Heart right ventricle (tissue), 16 donors: ENCODE measurements at regions not wholly inside any gene's neighbourhood (a gene's known extent, or its start where the extent isn't known, plus 50 kb on each side); places are given as distances from the start of the nearest gene placed in this dataset.

Source experiments
- ATAC-seq, 8 donors: fragments of 200-7000 bp; cut with Tn5 transposase; one replicate each; pipeline ENCODE4 v1.9.1; 2020; ENCODE audit warnings: mild to moderate bottlenecking in 8 of 8, moderate library complexity in 8 of 8, moderate number of reproducible peaks in 1 of 8
- DNase-seq, 2 donors: peaks; one replicate each; pipeline ENCODE4 v3.0.0-alpha.2; 2020
- H3K27ac ChIP-seq, 10 donors: fragments of 200-600 bp; sonication (generic) in 2 of 10; one replicate each; pipeline versions ENCODE4 v1.5.0 to v1.8.0; 2020 to 2022; ENCODE audit warnings: mild to moderate bottlenecking in 3 of 10
- H3K27me3 ChIP-seq, 7 donors: fragments of 200-600 bp; one replicate each; pipeline ENCODE4 v1.8.0; 2021 to 2022; ENCODE audit warnings: mild to moderate bottlenecking in 2 of 7
- H3K36me3 ChIP-seq, 9 donors: fragments of 200-600 bp; sonication (generic) in 1 of 9; one replicate each; pipeline versions ENCODE4 v1.5.0 to v1.8.0; 2020 to 2022; ENCODE audit warnings: mild to moderate bottlenecking in 2 of 9
- H3K4me1 ChIP-seq, 9 donors: fragments of 200-600 bp; sonication (generic) in 1 of 9; one replicate each; pipeline versions ENCODE4 v1.5.0 to v1.8.0; 2020 to 2022; ENCODE audit warnings: mild to moderate bottlenecking in 4 of 9
- H3K4me3 ChIP-seq, 10 donors: fragments of 200-600 bp; sonication (generic) in 2 of 10; one replicate each; pipeline versions ENCODE4 v1.5.0 to v1.8.0; 2020 to 2022; ENCODE audit warnings: mild to moderate bottlenecking in 7 of 10, moderate library complexity in 2 of 10
- H3K9me3 ChIP-seq, 11 donors: fragments of 200-600 bp in 10 of 11; sonication (generic) in 2 of 11; one replicate each; pipeline versions ENCODE4 v1.5.0 to v1.8.0; 2013 to 2022; ENCODE audit warnings: mild to moderate bottlenecking in 2 of 11, control low read depth in 1 of 11, moderate library complexity in 1 of 11
- CTCF ChIP-seq, 9 donors: fragments of 200-600 bp; sonication (generic) in 2 of 9; IDR thresholded peaks; one replicate each; pipeline versions ENCODE4 v1.5.0 to v1.8.0; 2021 to 2022; ENCODE audit warnings: antibody characterized with exemption in 9 of 9, mild to moderate bottlenecking in 5 of 9, moderate library complexity in 1 of 9
- WGBS, 2 donors: extraction: QIAGEN DNeasy Blood & Tissue Kit; methylation state at CpG; one replicate each; pipeline ENCODE4 v1.1.7; 2013; ENCODE audit warnings: inconsistent platforms in 1 of 2; 5-methylcytosine and 5-hydroxymethylcytosine counted together
- intact Hi-C, 10 donors: fragments of 100-400 bp; cut with DNase I; formaldehyde crosslinking; loops; one replicate each; pipeline versions ENCODE4 v1.11.1 to v1.14.2; 2022
- donor health status: Arrhythmogenic right ventricular cardiomyopathy.
- donor health status: ischemic (EF 13 %, LVEDD 7.1; RV severe dilation, severe dysfunction).
- donor health status: healthy with polysubstance abuse.
- donor health status: DM: no; HTN: yes; CAD: no.
- donor health status: DM: no; HTN: no; CAD: no.
- donor health status: ischemic (EF 25% LVEDD 6.9; RV normal size, moderate dysfunction).
- donor health status: ischemic (EF 25% LVEDD 5.7; RV mildly dilated, moderate dysfunction).
- donor health status: healthy.
- donor health status: DM: yes; HTN: yes; CAD: no.
- donor health status: Ischemic cardiomyopathy.
- donor health status: ischemic (EF 35%, LVEDD 5.7; RV mildly dilated, moderate dysfunction).
- donor health status: nonischemic (EF 11% LVEDD 7.7; RV severe dilation, severe dysfunction).
- donor health status: DM: yes; HTN: yes; CAD: no.
- donor health status: PGD.
- donor health status: ischemic (EF 29% LVEDD 5.4; RV normal size, mild dysfunction).
- donor health status: nonischemic (EF 23%, LVEDD 6.1; RV moderate dilation, normal function).

DNA sequence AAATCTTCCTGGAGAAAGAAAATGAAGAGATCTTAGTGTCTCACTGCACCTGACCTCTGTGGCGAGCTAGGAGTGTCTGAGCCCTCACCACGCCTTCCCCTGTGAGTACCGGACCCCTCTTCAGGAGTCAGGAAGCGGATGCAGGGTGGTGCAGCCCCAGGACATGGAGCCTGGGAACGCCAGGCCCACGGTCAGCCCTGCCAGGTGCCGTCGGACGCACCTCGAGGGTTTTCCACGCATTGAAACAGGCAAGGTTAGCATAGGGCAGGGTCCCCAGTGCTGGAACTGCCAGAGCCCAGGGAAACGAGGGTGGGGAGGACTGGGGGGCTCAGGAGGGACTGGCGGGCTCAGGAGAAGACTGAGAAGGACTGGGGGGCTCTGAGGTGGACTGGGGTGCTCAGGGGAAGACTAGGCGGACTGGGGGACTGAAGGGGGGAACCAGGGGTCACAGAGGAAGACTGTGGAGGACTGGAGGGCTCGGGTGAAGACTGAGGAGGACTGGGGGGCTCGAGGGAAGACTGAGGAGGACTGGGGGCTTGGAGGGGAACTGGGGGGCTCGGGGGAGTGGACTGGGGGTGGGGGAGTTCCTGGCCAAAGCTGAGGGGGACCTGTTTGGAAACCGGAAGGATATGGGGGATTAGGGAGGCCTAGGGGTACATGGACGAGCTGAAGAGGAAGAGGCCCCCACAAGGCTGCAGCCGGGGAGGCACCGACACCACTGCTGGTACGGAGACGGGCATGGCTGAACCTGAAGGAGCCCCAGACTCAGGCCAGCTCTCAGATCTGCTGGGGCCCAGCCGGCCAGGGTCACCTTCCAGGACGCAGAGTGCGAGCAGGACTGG, 65.2 kb upstream of the SNTG2 start:
- no peak for DNase-seq
- peaks cover 0 to 56% (median 47%) of the 10 kb centered on the region in 7 donors for H3K27me3 ChIP-seq
- WGBS, 2 donors: 82 to 85% methylated on average over 26 of the region's 26 CpGs

GRCh38 chr2:883803-884748, 66.6 kb upstream of the SNTG2 start:
- WGBS, 2 donors: 52 to 59% methylated on average over 21 of the region's 21 CpGs
- ATAC-seq: no peak
- intact Hi-C loops: no loop called here

More for the DNA sequence above, 65.2 kb upstream of the SNTG2 start:
- intact Hi-C loops: no loop called here
- Histone ChIP-seq H3K27ac (no peak overlapping the region), H3K4me1 (peaks cover 0 to 10% (median 0%) of the 10 kb centered on the region in 9 donors), H3K36me3 (no peaks in the 10 kb centered on the region), H3K9me3 (no peaks in the 10 kb centered on the region), H3K4me3 (no peak overlapping the region)
- no peak for TF ChIP-seq CTCF (IDR thresholded peaks at IDR 0.05)
- no peak for ATAC-seq

GRCh38 chr2:883260-883802, 67.3 kb upstream of the SNTG2 start:
- WGBS, 2 donors: 78 to 85% methylated on average over 14 of the region's 14 CpGs
- peaks cover 0 to 63% (median 52%) of the 10 kb centered on the region in 7 donors for H3K27me3 ChIP-seq
- H3K27ac ChIP-seq: no peak overlapping the region
- no peaks in the 10 kb centered on the region for H3K9me3 ChIP-seq
- TF ChIP-seq CTCF (IDR thresholded peaks at IDR 0.05): no peak
- H3K36me3 ChIP-seq: no peaks in the 10 kb centered on the region
- intact Hi-C loops: no loop called here
- H3K4me1 ChIP-seq: peaks cover 0 to 10% (median 0%) of the 10 kb centered on the region in 9 donors
- H3K4me3 ChIP-seq: no peak overlapping the region
- DNase-seq (no peak), ATAC-seq (no peak)

More at GRCh38 chr2:883803-884748, 66.6 kb upstream of the SNTG2 start:
- Histone ChIP-seq H3K27me3 (peaks cover 0 to 63% (median 54%) of the 10 kb centered on the region in 7 donors), H3K36me3 (no peaks in the 10 kb centered on the region), H3K27ac (no peak overlapping the region), H3K9me3 (no peaks in the 10 kb centered on the region), H3K4me3 (no peak overlapping the region), H3K4me1 (peaks cover 0 to 10% (median 0%) of the 10 kb centered on the region in 9 donors)
- TF ChIP-seq CTCF (IDR thresholded peaks at IDR 0.05): no peak
- DNase-seq: no peak
